Fibroblast of lung (primary cell): ENCODE measurements at regions not wholly inside any gene's neighbourhood (a gene's known extent, or its start where the extent isn't known, plus 50 kb on each side); places are given as distances from the start of the nearest gene placed in this dataset.

Experiments used
- EZH2 ChIP-seq: IDR thresholded peaks from 2 replicates; pipeline ENCODE4 v1.5.1; 2012; ENCODE audit warnings: low read length, control low read depth, mild to moderate bottlenecking; ENCODE audit errors: missing control alignments
- TF ChIP-seq, protein P1 (sequence below), 2 donors: IDR thresholded peaks in 1 of 2; conservative IDR thresholded peaks in 1 of 2; 1 replicate in 1 of 2; 2 replicates in 1 of 2; pipeline ENCODE4 v1.5.1; 2011 to 2012; ENCODE audit warnings: low read length in 2 of 2, control low read depth in 1 of 2, inconsistent platforms in 1 of 2, low read depth in 1 of 2, mild to moderate bottlenecking in 1 of 2

DNA sequence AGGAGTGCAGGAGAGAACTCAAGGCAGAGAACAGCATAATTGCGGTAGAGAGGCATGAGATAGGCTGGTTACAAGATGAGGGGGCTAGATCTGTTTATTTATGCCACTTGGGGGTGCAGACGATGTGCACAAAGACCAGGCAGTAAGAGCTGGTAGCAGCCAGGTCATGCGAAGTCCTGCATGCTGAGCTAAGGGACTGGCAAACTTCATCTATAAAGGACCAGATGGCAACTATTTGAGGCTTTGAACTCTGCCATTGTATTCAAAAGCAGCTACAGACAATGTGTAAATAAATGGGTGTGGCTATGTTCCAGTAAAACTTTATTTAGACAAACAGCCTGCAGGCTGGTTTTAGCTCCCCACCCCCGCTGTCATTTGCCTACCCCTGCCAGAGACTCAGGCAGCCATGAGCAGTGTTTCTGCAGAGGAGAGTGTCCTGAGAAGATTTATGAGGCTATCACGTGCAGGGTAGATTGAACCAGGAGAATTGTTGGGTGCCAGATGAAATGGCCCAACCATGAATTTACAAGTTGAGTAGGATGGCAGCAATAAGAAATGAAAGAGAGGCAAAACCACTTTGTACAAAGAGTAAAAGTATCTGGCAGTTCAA lies 253.4 kb upstream of the MOCS1 start:
- TF ChIP-seq EZH2, result no peak
- TF ChIP-seq, protein P1, sequence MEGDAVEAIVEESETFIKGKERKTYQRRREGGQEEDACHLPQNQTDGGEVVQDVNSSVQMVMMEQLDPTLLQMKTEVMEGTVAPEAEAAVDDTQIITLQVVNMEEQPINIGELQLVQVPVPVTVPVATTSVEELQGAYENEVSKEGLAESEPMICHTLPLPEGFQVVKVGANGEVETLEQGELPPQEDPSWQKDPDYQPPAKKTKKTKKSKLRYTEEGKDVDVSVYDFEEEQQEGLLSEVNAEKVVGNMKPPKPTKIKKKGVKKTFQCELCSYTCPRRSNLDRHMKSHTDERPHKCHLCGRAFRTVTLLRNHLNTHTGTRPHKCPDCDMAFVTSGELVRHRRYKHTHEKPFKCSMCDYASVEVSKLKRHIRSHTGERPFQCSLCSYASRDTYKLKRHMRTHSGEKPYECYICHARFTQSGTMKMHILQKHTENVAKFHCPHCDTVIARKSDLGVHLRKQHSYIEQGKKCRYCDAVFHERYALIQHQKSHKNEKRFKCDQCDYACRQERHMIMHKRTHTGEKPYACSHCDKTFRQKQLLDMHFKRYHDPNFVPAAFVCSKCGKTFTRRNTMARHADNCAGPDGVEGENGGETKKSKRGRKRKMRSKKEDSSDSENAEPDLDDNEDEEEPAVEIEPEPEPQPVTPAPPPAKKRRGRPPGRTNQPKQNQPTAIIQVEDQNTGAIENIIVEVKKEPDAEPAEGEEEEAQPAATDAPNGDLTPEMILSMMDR (conservative IDR thresholded peaks at IDR 0.05 in 1 of 2, IDR thresholded peaks at IDR 0.05 in 1 of 2; ENCODE audit: low read depth in 1 of 2, low read length in 2 of 2), result no peak
